Fibroblast of the aortic adventitia (primary cell): ENCODE measurements at regions not wholly inside any gene's neighbourhood (a gene's known extent, or its start where the extent isn't known, plus 50 kb on each side); places are given as distances from the start of the nearest gene placed in this dataset.
"Not testable (repeated sequence)": the region's sequence is repeated elsewhere in the genome, so short reads cannot be mapped to it uniquely, and the experiment has no call there.

Source experiments
- DNase-seq: peaks from one replicate; pipeline ENCODE4 v3.0.0-alpha.2; 2010; ENCODE audit warnings: low read depth
- H3K4me3 ChIP-seq: 2 replicates; pipeline ENCODE4 v1.5.1; 2011; ENCODE audit warnings: low read depth, mild to moderate bottlenecking, control low read depth, low read length, moderate library complexity
- CTCF ChIP-seq: IDR thresholded peaks from 2 replicates; pipeline ENCODE4 v1.5.1; 2011; ENCODE audit warnings: mild to moderate bottlenecking, low read length, control low read depth, inconsistent platforms; ENCODE audit not compliant: insufficient read depth

GRCh38 chr3:25844891-25845290 lies 55.0 kb downstream of the OXSM start:
- no peak for TF ChIP-seq CTCF
- H3K4me3 ChIP-seq: no peak overlapping the region
- no peak for DNase-seq

GRCh38 chr3:25846282-25846681 lies 56.4 kb downstream of the OXSM start:
- DNase-seq: no peak
- no peak for TF ChIP-seq CTCF
- no peak overlapping the region for H3K4me3 ChIP-seq

- TF ChIP-seq CTCF: no peak
- no peak for DNase-seq
- H3K4me3 ChIP-seq: no peak overlapping the region
Observed at GRCh38 chr3:25849091-25849490, 59.2 kb downstream of the OXSM start.

GRCh38 chr3:25849641-25850385 lies 59.9 kb downstream of the OXSM start:
- H3K4me3 ChIP-seq: no peak overlapping the region
- DNase-seq: peak; percentile 35
- no peak for TF ChIP-seq CTCF

GRCh38 chr3:25851693-25852259 lies 61.9 kb downstream of the OXSM start:
- H3K4me3 ChIP-seq, DNase-seq: not testable (repeated sequence)

GRCh38 chr3:25854214-25854613 lies 64.3 kb downstream of the OXSM start:
- H3K4me3 ChIP-seq: no peak overlapping the region
- no peak for TF ChIP-seq CTCF
- peak; percentile 35 for DNase-seq

- peak; percentile 57 for DNase-seq
- TF ChIP-seq CTCF: no peak
- no peak overlapping the region for H3K4me3 ChIP-seq
Observed at GRCh38 chr3:25854635-25855034, 64.7 kb downstream of the OXSM start.
